HAP-1 (cell line): ENCODE measurements at regions not wholly inside any gene's neighbourhood (a gene's known extent, or its start where the extent isn't known, plus 50 kb on each side); places are given as distances from the start of the nearest gene placed in this dataset.
"Not testable (repeated sequence)": the region's sequence is repeated elsewhere in the genome, so short reads cannot be mapped to it uniquely, and the experiment has no call there.

Experiments
- DNase-seq, 2 experiments: peaks; one replicate each; pipeline ENCODE4 v3.0.0-alpha.2; 2016 to 2020; ENCODE audit warnings: low spot score in 2 of 2
- H3K27me3 ChIP-seq: fragments of 250-450 bp; sonication (Bioruptor Pico); 2 replicates; pipeline ENCODE4 v1.5.1; 2020; ENCODE audit warnings: low read depth, mild to moderate bottlenecking, moderate library complexity
- H3K36me3 ChIP-seq: fragments of 250-450 bp; sonication (Bioruptor Pico); replicated peaks from 2 replicates; pipeline ENCODE4 v1.5.1; 2020; ENCODE audit warnings: mild to moderate bottlenecking
- H3K4me1 ChIP-seq: fragments of 250-450 bp; sonication (Bioruptor Pico); 2 replicates; pipeline ENCODE4 v1.5.1; 2020; ENCODE audit warnings: mild to moderate bottlenecking
- H3K4me3 ChIP-seq: fragments of 250-450 bp; sonication (Bioruptor Pico); 2 replicates; pipeline ENCODE4 v1.5.1; 2020; ENCODE audit warnings: mild to moderate bottlenecking, moderate library complexity
- H3K9me3 ChIP-seq: fragments of 250-450 bp; sonication (Bioruptor Pico); 2 replicates; pipeline ENCODE4 v1.5.1; 2020; ENCODE audit warnings: mild to moderate bottlenecking, moderate library complexity
- in situ Hi-C: fragments of 300-500 bp; cut with MboI; formaldehyde crosslinking; loops from 3 replicates; pipeline ENCODE4 v1.14.3; 2020; ENCODE audit warnings: low sequenced_read_pairs, inconsistent platforms, mixed read lengths

DNA sequence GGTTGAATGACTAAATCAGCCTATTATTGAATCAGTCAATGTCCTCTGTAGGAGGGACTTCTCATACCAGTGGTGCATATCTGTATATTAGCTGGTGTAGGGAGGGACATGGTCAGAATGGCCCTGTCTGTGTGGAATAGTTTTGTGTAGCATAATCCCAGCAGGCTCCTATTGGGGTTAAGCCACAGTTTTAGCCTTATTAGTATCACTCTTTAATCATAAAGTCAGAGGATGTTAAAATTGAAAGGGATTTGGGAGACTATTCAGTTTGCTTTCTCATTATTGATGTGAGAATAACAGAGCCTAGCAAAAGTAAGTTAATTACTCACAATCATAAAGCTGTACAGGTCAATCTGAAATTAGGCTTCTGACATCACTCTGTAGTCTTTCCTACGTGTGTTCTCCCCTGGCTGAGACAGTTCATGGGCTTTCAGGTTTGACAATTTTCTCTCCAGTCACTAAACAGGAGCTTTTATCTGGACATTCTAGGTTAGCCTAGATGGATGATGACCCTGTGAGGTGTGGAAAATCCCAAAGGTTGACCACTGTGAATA lies 99.2 kb upstream of the ERV3-1 start:
- in situ Hi-C loops, H3K4me1 ChIP-seq, H3K9me3 ChIP-seq, H3K27me3 ChIP-seq, H3K36me3 ChIP-seq, H3K4me3 ChIP-seq, DNase-seq: not testable (repeated sequence)

DNA sequence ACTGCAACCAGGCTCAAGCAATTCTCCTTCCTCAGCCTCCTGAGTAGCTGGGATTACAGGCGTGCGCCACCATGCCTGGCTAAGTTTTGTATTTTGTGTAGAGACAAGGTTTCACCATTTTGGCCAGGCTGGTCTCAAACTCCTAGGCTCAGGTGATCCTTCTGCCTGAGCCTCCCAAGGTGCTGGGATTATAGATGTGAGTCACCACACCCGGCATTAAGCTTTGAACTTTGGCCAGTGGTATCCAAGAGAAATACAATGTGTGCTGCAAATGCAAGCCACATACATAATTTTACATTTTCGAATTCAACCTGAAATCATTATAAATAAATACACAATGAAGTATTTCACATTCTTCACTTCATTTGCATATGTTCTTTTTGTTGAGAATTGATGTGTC lies 94.0 kb upstream of the ERV3-1 start:
- H3K4me3 ChIP-seq, H3K4me1 ChIP-seq, H3K27me3 ChIP-seq, DNase-seq, H3K36me3 ChIP-seq, in situ Hi-C loops, H3K9me3 ChIP-seq: not testable (repeated sequence)

GRCh38 chr7:65081669-65082055 lies 75.2 kb upstream of the ERV3-1 start:
- H3K9me3 ChIP-seq, H3K4me3 ChIP-seq, H3K4me1 ChIP-seq, DNase-seq, in situ Hi-C loops, H3K36me3 ChIP-seq, H3K27me3 ChIP-seq: not testable (repeated sequence)

- in situ Hi-C loops, H3K4me3 ChIP-seq, H3K27me3 ChIP-seq, H3K4me1 ChIP-seq, H3K9me3 ChIP-seq, H3K36me3 ChIP-seq: not testable (repeated sequence)
- peak; percentile 8 to 25 for DNase-seq
Observed at GRCh38 chr7:65080799-65081668, 74.5 kb upstream of the ERV3-1 start.

GRCh38 chr7:65074959-65075358 lies 68.5 kb upstream of the ERV3-1 start:
- H3K27me3 ChIP-seq, H3K4me1 ChIP-seq, DNase-seq, H3K4me3 ChIP-seq, in situ Hi-C loops, H3K36me3 ChIP-seq, H3K9me3 ChIP-seq: not testable (repeated sequence)

DNA sequence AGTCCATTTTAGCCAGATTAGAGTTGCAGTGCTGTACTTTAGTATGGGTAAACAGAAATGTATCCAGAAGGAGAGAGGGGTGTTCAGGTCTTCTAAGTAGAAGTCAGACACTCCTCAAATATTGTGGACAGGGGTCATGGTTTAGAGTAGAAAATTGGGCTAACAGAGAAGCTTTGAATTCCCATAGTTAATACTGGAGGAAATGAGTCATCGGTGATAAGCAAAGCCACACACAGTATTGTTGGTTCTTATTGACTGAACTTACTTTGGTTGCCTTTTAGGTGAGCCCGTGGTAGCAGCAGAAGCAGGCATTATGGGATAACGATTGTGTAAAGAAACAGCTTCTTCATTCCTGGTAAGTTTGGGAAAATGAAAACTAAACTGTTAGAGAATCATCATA lies 66.7 kb upstream of the ERV3-1 start:
- H3K36me3 ChIP-seq, DNase-seq, in situ Hi-C loops, H3K4me1 ChIP-seq, H3K27me3 ChIP-seq, H3K4me3 ChIP-seq, H3K9me3 ChIP-seq: not testable (repeated sequence)

GRCh38 chr7:65071854-65072431 lies 65.5 kb upstream of the ERV3-1 start:
- H3K36me3 ChIP-seq, DNase-seq, H3K4me3 ChIP-seq, H3K4me1 ChIP-seq, H3K27me3 ChIP-seq, H3K9me3 ChIP-seq, in situ Hi-C loops: not testable (repeated sequence)

DNA sequence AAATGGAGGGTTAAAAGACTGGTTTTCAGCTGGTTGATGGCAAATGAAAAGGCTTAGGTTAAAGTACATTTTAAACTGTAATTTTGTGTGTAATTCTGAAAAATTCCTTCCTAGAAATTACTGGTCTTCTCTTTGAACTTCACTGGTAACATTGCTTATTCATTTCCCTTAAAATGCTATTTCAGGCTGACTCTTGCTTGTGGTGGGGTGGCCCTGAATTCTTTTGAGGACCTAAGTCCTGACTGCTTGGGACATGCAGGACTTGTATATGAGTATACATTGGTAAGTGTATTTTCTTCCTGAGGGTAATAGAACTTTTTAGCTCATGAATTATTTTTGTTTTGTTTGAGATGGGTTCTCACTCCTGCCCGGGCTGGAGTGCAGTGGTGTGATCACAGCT lies 63.0 kb upstream of the ERV3-1 start:
- H3K4me1 ChIP-seq, H3K27me3 ChIP-seq, H3K36me3 ChIP-seq, H3K4me3 ChIP-seq, H3K9me3 ChIP-seq, DNase-seq, in situ Hi-C loops: not testable (repeated sequence)

GRCh38 chr7:65062566-65062965 lies 56.1 kb upstream of the ERV3-1 start:
- H3K4me3 ChIP-seq, H3K27me3 ChIP-seq, H3K9me3 ChIP-seq, H3K36me3 ChIP-seq, DNase-seq, H3K4me1 ChIP-seq: not testable (repeated sequence)
- in situ Hi-C loops: loop anchor here (5.0 kb wide), 1 partner anchor 690 kb away; no protein-coding TSS in a partner anchor

GRCh38 chr7:65059247-65059646 lies 52.8 kb upstream of the ERV3-1 start:
- H3K27me3 ChIP-seq, H3K36me3 ChIP-seq, H3K4me3 ChIP-seq, DNase-seq, H3K9me3 ChIP-seq, in situ Hi-C loops, H3K4me1 ChIP-seq: not testable (repeated sequence)
